OCI-LY1 (cell line): ENCODE measurements at regions not wholly inside any gene's neighbourhood (a gene's known extent, or its start where the extent isn't known, plus 50 kb on each side); places are given as distances from the start of the nearest gene placed in this dataset.

ENCODE experiments used
- EZH2 ChIP-seq: fragments of 200-600 bp; sonication (generic), shearing (Covaris generic); IDR thresholded peaks from 2 replicates; pipeline ENCODE4 v1.8.0; 2017; ENCODE audit warnings: borderline replicate concordance, mixed run types, mild to moderate bottlenecking, antibody characterized with exemption, low read length, moderate library complexity, mixed read lengths
- TF ChIP-seq, protein P1 (sequence below): fragments of 200-600 bp; sonication (generic), shearing (Covaris generic); IDR thresholded peaks from 2 replicates; pipeline ENCODE4 v1.5.1; 2017; ENCODE audit warnings: mild to moderate bottlenecking, antibody characterized with exemption, low read length, moderate library complexity, mixed read lengths

DNA sequence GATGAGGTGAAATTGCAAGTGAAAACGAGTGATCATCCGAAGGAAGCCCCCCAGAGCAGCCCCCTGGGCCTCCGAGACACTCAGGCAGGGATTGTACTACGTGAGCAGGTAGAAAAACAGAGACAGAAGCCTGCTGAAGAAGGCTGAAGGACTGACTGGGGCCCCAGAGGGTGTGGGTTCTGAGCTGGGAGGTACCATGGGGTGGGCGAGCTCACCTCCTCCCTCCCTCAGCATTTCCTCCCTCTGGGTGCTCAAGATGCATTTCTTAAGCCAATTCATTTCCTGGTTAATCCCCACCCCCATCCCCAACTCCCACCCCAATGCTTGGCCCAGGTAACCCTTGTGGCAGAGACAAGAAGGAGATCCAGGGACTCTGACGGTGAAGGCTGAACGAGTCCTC is 108.7 kb downstream of the BDH1 start:
- TF ChIP-seq, protein P1, sequence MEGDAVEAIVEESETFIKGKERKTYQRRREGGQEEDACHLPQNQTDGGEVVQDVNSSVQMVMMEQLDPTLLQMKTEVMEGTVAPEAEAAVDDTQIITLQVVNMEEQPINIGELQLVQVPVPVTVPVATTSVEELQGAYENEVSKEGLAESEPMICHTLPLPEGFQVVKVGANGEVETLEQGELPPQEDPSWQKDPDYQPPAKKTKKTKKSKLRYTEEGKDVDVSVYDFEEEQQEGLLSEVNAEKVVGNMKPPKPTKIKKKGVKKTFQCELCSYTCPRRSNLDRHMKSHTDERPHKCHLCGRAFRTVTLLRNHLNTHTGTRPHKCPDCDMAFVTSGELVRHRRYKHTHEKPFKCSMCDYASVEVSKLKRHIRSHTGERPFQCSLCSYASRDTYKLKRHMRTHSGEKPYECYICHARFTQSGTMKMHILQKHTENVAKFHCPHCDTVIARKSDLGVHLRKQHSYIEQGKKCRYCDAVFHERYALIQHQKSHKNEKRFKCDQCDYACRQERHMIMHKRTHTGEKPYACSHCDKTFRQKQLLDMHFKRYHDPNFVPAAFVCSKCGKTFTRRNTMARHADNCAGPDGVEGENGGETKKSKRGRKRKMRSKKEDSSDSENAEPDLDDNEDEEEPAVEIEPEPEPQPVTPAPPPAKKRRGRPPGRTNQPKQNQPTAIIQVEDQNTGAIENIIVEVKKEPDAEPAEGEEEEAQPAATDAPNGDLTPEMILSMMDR, result no peak
- TF ChIP-seq EZH2, result no peak
